H1 (cell line): ENCODE measurements at regions not wholly inside any gene's neighbourhood (a gene's known extent, or its start where the extent isn't known, plus 50 kb on each side); places are given as distances from the start of the nearest gene placed in this dataset.

Experiments used
- CTCF ChIA-PET: fragments of 300-600 bp; sonication (Branson Sonifier 250); formaldehyde crosslinking; loops from one replicate; lab custom pipeline; 2021; ENCODE audit not compliant: partially characterized antibody; lab: Charles Lee
- POLR2A ChIA-PET: fragments of 300-600 bp; sonication (Branson Sonifier 250); formaldehyde crosslinking; loops from one replicate; lab custom pipeline; 2021; ENCODE audit warnings: inconsistent platforms; ENCODE audit not compliant: partially characterized antibody; lab: Charles Lee
- DNase-seq, 2 experiments: peaks; one replicate each; pipeline versions ENCODE4 v3.0.0 to v3.0.0-alpha.2; 2010 to 2022; ENCODE audit warnings: low spot score in 2 of 2, low read depth in 1 of 2, mixed read lengths in 1 of 2
- FAIRE-seq: peaks from 2 replicates; lab custom pipeline; 2011; peaks lifted over from hg19 to GRCh38; lab: Jason Lieb, UNC
- H2AFZ ChIP-seq: 2 replicates; pipeline ENCODE4 v1.8.1; 2012; ENCODE audit warnings: low read length, inconsistent platforms
- H2AK5ac ChIP-seq: 2 replicates; pipeline ENCODE4 v1.6.1; 2013; ENCODE audit warnings: low read depth, low read length
- H2BK120ac ChIP-seq: replicated peaks from 2 replicates; pipeline ENCODE3; 2013; ENCODE audit warnings: low read depth, low read length, inconsistent platforms
- H2BK12ac ChIP-seq: 2 replicates; pipeline ENCODE4 v1.6.1; 2013; ENCODE audit warnings: low read depth, low read length
- H2BK15ac ChIP-seq: 2 replicates; pipeline ENCODE4 v1.6.1; 2013; ENCODE audit warnings: low read length
- H2BK20ac ChIP-seq: 2 replicates; pipeline ENCODE4 v1.6.1; 2013; ENCODE audit warnings: low read length
- H2BK5ac ChIP-seq: 2 replicates; pipeline ENCODE4 v1.6.1; 2013; ENCODE audit warnings: low read depth, low read length
- H3K14ac ChIP-seq: 2 replicates; pipeline ENCODE4 v1.6.1; 2013; ENCODE audit warnings: inconsistent platforms; ENCODE audit not compliant: insufficient read length
- H3K18ac ChIP-seq: 2 replicates; pipeline ENCODE4 v1.6.1; 2013; ENCODE audit warnings: low read length; ENCODE audit errors: extremely low read depth
- H3K23ac ChIP-seq: 2 replicates; pipeline ENCODE4 v1.6.1; 2013; ENCODE audit warnings: inconsistent platforms; ENCODE audit not compliant: insufficient read length
- H3K23me2 ChIP-seq: 2 replicates; pipeline ENCODE4 v1.6.1; 2013; ENCODE audit warnings: low read depth, low read length
- H3K27ac ChIP-seq: 2 replicates; pipeline ENCODE4 v1.6.1; 2011; ENCODE audit warnings: low read depth, low read length, inconsistent platforms
- H3K27me3 ChIP-seq, 4 experiments: replicated peaks in 1 of 4; 1 replicate in 1 of 4; 2 replicates in 3 of 4; pipeline versions ENCODE4 v1.6.1 to v1.8.1; 2011 to 2013; ENCODE audit warnings: low read length in 3 of 4, mild to moderate bottlenecking in 3 of 4, inconsistent platforms in 2 of 4, mixed read lengths in 2 of 4, moderate library complexity in 1 of 4; ENCODE audit not compliant: control insufficient read depth in 3 of 4, insufficient read depth in 3 of 4; ENCODE audit errors: extremely low read depth in 1 of 4
- H3K36me3 ChIP-seq, 4 experiments: 2 replicates each; pipeline versions ENCODE4 v1.6.1 to v1.8.1; 2011 to 2013; ENCODE audit warnings: mild to moderate bottlenecking in 4 of 4, low read length in 3 of 4, moderate library complexity in 2 of 4, control low read depth in 1 of 4, inconsistent platforms in 1 of 4; ENCODE audit not compliant: insufficient read depth in 4 of 4, control insufficient read depth in 2 of 4
- H3K4ac ChIP-seq: replicated peaks from 2 replicates; pipeline ENCODE3; 2013; ENCODE audit warnings: low read length, low read depth, mixed read lengths, inconsistent platforms; ENCODE audit not compliant: insufficient read length
- H3K4me1 ChIP-seq, 4 experiments: replicated peaks in 1 of 4; 1 replicate in 1 of 4; 2 replicates in 3 of 4; pipeline versions ENCODE4 v1.6.1 to v1.8.1; 2011 to 2013; ENCODE audit warnings: low read length in 3 of 4, inconsistent platforms in 2 of 4, mixed read lengths in 1 of 4; ENCODE audit not compliant: insufficient read depth in 4 of 4, control insufficient read depth in 3 of 4
- H3K4me2 ChIP-seq, 2 experiments: 2 replicates each; pipeline versions ENCODE4 v1.6.1 to v1.8.1; 2011 to 2013; ENCODE audit warnings: low read depth in 2 of 2, low read length in 2 of 2, control low read depth in 1 of 2, inconsistent platforms in 1 of 2, mild to moderate bottlenecking in 1 of 2; ENCODE audit not compliant: insufficient read depth in 1 of 2
- H3K4me3 ChIP-seq, 4 experiments: fragments of 200-600, 300-600 bp in 1 of 4; sonication (generic), shearing (Covaris generic), sonication (Bioruptor Twin) in 1 of 4; 2 replicates each; pipeline versions ENCODE4 v1.5.1 to v1.8.1; 2011 to 2016; ENCODE audit warnings: low read length in 4 of 4, low read depth in 3 of 4, control low read depth in 2 of 4, inconsistent platforms in 2 of 4, mild to moderate bottlenecking in 2 of 4, mixed read lengths in 1 of 4, moderate library complexity in 1 of 4; ENCODE audit not compliant: insufficient read depth in 2 of 4; ENCODE audit errors: extremely low read depth in 1 of 4
- H3K56ac ChIP-seq: replicated peaks from 2 replicates; pipeline ENCODE3; 2013; ENCODE audit warnings: low read depth, mild to moderate bottlenecking, mixed read lengths, low read length, inconsistent platforms; ENCODE audit not compliant: insufficient read length
- H3K79me1 ChIP-seq: 2 replicates; pipeline ENCODE4 v1.6.1; 2013; ENCODE audit warnings: low read depth, low read length, control low read depth
- H3K79me2 ChIP-seq, 2 experiments: 2 replicates each; pipeline versions ENCODE4 v1.6.1 to v1.8.1; 2012 to 2013; ENCODE audit warnings: low read length in 2 of 2, mild to moderate bottlenecking in 2 of 2, inconsistent platforms in 1 of 2; ENCODE audit not compliant: insufficient read depth in 2 of 2, control insufficient read depth in 1 of 2
- H3K9ac ChIP-seq, 4 experiments: replicated peaks in 1 of 4; 1 replicate in 1 of 4; 2 replicates in 3 of 4; pipeline versions ENCODE4 v1.6.1 to v1.8.1; 2011 to 2013; ENCODE audit warnings: low read depth in 3 of 4, low read length in 3 of 4, control low read depth in 2 of 4, mild to moderate bottlenecking in 2 of 4, moderate library complexity in 2 of 4, inconsistent platforms in 1 of 4; ENCODE audit errors: extremely low read depth in 1 of 4
- H3K9me3 ChIP-seq, 2 experiments: 2 replicates each; pipeline versions ENCODE4 v1.6.1 to v1.8.1; 2012 to 2013; ENCODE audit warnings: mild to moderate bottlenecking in 2 of 2, moderate library complexity in 2 of 2, control low read depth in 1 of 2, inconsistent platforms in 1 of 2, low read depth in 1 of 2, low read length in 1 of 2, mixed read lengths in 1 of 2; ENCODE audit not compliant: insufficient read depth in 2 of 2
- H4K20me1 ChIP-seq, 2 experiments: replicated peaks in 1 of 2; 2 replicates each; pipeline versions ENCODE3 to v1.8.1; 2011 to 2013; ENCODE audit warnings: inconsistent platforms in 2 of 2, low read length in 2 of 2, mild to moderate bottlenecking in 1 of 2; ENCODE audit not compliant: insufficient read depth in 2 of 2, control insufficient read depth in 1 of 2
- H4K5ac ChIP-seq: 2 replicates; pipeline ENCODE4 v1.6.1; 2013; ENCODE audit warnings: low read length, low read depth, mixed read lengths, inconsistent platforms; ENCODE audit not compliant: insufficient read length
- H4K8ac ChIP-seq: 2 replicates; pipeline ENCODE4 v1.8.0; 2013; ENCODE audit warnings: mild to moderate bottlenecking, moderate library complexity, low read length, inconsistent platforms; ENCODE audit not compliant: insufficient read depth; ENCODE audit errors: extremely low read depth
- H4K91ac ChIP-seq: replicated peaks from 2 replicates; pipeline ENCODE3; 2013; ENCODE audit warnings: low read length, mixed read lengths, inconsistent platforms; ENCODE audit not compliant: insufficient read length
- CHD7 ChIP-seq: fragments of 300-600 bp; sonication (generic); IDR thresholded peaks from 2 replicates; pipeline ENCODE4 v1.7.1; 2012; ENCODE audit warnings: low read length, moderate library complexity, mild to moderate bottlenecking, inconsistent platforms; ENCODE audit not compliant: insufficient replicate concordance
- WGBS, 2 experiments: shearing (Covaris generic) in 1 of 2; methylation state at CpG; one replicate each; pipeline versions ENCODE4 v1.1.6 to v1.1.7; 2013 to 2015; ENCODE audit warnings: low lambda C conversion rate in 2 of 2, mixed read lengths in 2 of 2, inconsistent platforms in 1 of 2, low coverage in 1 of 2, missing lambda C conversion rate in 1 of 2; ENCODE audit not compliant: insufficient replicate concordance in 2 of 2, insufficient coverage in 1 of 2, insufficient read length in 1 of 2; ENCODE audit errors: extremely low coverage in 1 of 2, missing lambda C conversion rate in 1 of 2; 5-methylcytosine and 5-hydroxymethylcytosine counted together

- Histone ChIP-seq H4K91ac (no peak overlapping the region), H2BK120ac (no peak overlapping the region), H3K27me3 (no peaks in the 10 kb centered on the region), H3K4me2 (no peak overlapping the region), H4K20me1 (no peaks in the 10 kb centered on the region), H2BK12ac (no peak overlapping the region), H3K4me3 (no peak overlapping the region), H2BK20ac (no peak overlapping the region), H2BK5ac (no peak overlapping the region), H3K56ac (no peak overlapping the region), H3K36me3 (no peaks in the 10 kb centered on the region), H3K9ac (no peak overlapping the region), H3K14ac (no peak overlapping the region), H3K79me2 (no peaks in the 10 kb centered on the region), H4K8ac (peak overlapping the region; percentile 79; the same call in 1 of the 2 replicates), H3K4me1 (no peaks in the 10 kb centered on the region), H3K4ac (no peak overlapping the region), H2BK15ac (no peak overlapping the region), H2AK5ac (no peak overlapping the region), H4K5ac (no peak overlapping the region), H2AFZ (no peak overlapping the region), H3K23me2 (no peaks in the 10 kb centered on the region), H3K9me3 (peaks cover 2 to 3% of the 10 kb centered on the region in 2 experiments; a peak in 2 of 4 replicates), H3K27ac (no peak overlapping the region), H3K18ac (no peak overlapping the region), H3K79me1 (no peaks in the 10 kb centered on the region), H3K23ac (no peak overlapping the region)
- FAIRE-seq (no peak), DNase-seq (no peak)
- ChIA-PET CTCF (no interaction called here), POLR2A (no interaction called here)
- WGBS, 2 experiments: 94% methylated on average over 1 of the region's 1 CpG; no CpG with 5 or more reads in 1 of the 2 experiments
- no peak for TF ChIP-seq CHD7
These were observed 261.1 kb downstream of the SNCA start for GRCh38 chr4:89575840-89576239.
